ENCODE measurements at regions not wholly inside any gene's neighbourhood (a gene's known extent, or its start where the extent isn't known, plus 50 kb on each side); places are given as distances from the start of the nearest gene placed in this dataset.

GRCh38 chr11:122323754-122324421 lies 207.9 kb upstream of the BLID start:
- Histone ChIP-seq H3K27ac (no peak overlapping the region), H3K9me3 (no peaks in the 10 kb centered on the region), H3K4me1 (peaks cover 0 to 15% (median 1%) of the 10 kb centered on the region in 4 donors), H3K36me3 (no peaks in the 10 kb centered on the region), H3K27me3 (no peaks in the 10 kb centered on the region), H3K4me3 (no peak overlapping the region)
- WGBS, 2 donors = 77 to 80% methylated on average over 7 of the region's 7 CpGs
- no peak for DNase-seq
- no peak for TF ChIP-seq CTCF (IDR thresholded peaks at IDR 0.05)
- intact Hi-C loops (cut with DNase I) = no loop called here

DNA sequence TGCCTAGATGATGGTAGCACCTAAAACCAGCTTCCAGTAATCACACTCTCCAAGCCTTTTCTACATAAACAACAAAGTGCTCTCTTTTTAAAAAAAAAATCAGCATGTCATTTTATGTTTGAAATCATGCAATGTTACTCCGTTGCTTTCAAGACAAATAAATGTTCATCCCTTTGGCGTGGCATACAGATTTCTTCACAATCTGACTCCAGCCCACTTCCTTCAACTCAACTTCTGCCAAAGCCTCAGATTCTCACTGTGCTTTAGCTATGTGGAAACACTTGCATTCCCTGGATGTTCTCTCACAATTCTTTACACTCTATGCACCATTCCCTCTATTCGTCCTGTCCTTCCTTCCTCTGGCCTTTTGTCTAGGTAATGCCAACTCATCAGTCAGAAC lies 206.3 kb upstream of the BLID start:
- DNase-seq = peak; percentile 67

DNA sequence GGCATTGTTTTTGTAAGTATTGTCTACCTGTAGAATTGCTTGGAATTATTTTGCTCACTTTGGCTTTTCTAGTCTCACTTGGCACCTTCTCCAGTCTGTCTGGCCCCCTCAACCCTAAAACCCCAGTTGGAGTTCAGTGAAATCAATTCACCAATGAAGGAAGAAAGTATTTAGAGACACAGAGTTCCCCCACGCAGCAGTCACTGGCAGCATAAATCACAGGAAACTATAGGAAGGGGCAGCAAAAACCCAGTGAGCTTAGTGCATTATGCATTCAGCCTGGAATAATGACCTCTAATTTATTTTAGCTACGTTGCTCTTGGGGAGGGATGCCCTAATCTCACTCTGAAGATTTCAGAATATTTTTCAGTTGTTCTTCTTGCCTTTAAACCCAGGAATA lies 204.7 kb upstream of the BLID start:
- H3K9me3 ChIP-seq = no peaks in the 10 kb centered on the region
- TF ChIP-seq CTCF (IDR thresholded peaks at IDR 0.05) = no peak
- TF ChIP-seq EP300 (IDR thresholded peaks at IDR 0.05) = no peak
- no peak for TF ChIP-seq POLR2AphosphoS5 (IDR thresholded peaks at IDR 0.05)
- TF ChIP-seq POLR2A (IDR thresholded peaks at IDR 0.05) = no peak
- H3K4me3 ChIP-seq = no peak overlapping the region
- H3K4me1 ChIP-seq = peaks cover 0 to 41% (median 19%) of the 10 kb centered on the region in 4 donors
- no peaks in the 10 kb centered on the region for H3K36me3 ChIP-seq
- H3K27me3 ChIP-seq = no peaks in the 10 kb centered on the region
- H3K27ac ChIP-seq = peak overlapping the region in 1 of 4 donors; percentile 29
- intact Hi-C loops (cut with DNase I) = no loop called here
- 40 to 62% methylated on average over 2 of the region's 2 CpGs for WGBS, 2 donors
- no peak for DNase-seq

More for the DNA sequence above, 206.3 kb upstream of the BLID start:
- Histone ChIP-seq H3K4me3 (no peak overlapping the region), H3K4me1 (peaks cover 0 to 30% (median 13%) of the 10 kb centered on the region in 4 donors), H3K9me3 (no peaks in the 10 kb centered on the region), H3K27ac (peak overlapping the region in 1 of 4 donors; percentile 19), H3K27me3 (no peaks in the 10 kb centered on the region), H3K36me3 (no peaks in the 10 kb centered on the region)
- WGBS, 2 donors = 63% methylated on average over 3 of the region's 3 CpGs
- peak in 2 of 4 donors; percentile 29 to 34 for TF ChIP-seq POLR2AphosphoS5 (IDR thresholded peaks at IDR 0.05)
- TF ChIP-seq EP300 (IDR thresholded peaks at IDR 0.05) = no peak
- intact Hi-C loops (cut with DNase I) = no loop called here

DNA sequence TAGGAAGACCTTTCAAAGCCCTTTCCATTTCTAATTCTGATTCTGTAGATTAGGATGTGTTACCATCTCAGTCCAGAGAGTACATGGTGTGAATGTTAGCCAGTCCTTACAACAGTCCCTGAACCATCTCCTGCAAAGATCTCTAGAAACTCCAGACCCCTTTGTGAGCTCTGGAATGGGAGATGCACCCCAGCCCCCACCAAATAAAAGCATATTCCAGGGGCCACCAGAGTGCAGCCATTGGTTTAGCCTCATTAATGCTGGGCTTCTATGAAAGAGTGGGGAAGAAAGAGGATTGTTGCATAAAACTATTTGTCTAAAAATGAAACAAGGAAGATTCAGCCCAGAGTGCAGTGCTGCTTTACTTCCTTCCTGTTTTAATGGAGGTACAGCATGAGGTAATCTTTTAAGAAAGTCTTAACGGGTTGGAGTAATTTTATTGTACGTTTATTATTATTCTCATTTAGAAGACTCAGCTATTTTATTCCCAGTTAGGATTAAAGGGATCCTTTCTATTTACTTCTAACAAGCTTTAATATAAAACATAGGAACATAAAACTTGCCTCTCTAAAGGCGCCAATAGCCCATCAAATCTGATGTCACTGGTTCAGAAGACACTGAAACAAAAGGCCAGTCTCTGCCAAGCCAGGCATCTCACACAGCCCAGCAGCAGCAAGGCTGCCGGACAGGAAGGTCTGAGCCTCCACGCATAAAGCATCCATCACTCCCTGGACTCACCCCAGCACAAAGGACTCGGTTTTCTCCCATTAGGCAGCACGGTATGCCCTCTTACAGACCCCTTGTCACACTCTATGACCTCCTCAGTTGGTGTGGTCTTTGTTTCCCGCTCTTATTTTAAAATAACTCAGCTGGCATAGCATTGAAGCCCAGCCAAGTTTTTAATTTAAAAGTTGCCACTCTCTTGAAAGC lies 203.9 kb upstream of the BLID start:
- H3K27me3 ChIP-seq = no peaks in the 10 kb centered on the region
- H3K4me1 ChIP-seq = peaks cover 0 to 41% (median 19%) of the 10 kb centered on the region in 4 donors
- peak overlapping the region in 2 of 4 donors; percentile 28 to 29 for H3K27ac ChIP-seq
- no peaks in the 10 kb centered on the region for H3K9me3 ChIP-seq
- TF ChIP-seq CTCF (IDR thresholded peaks at IDR 0.05) = no peak
- TF ChIP-seq POLR2AphosphoS5 (IDR thresholded peaks at IDR 0.05) = no peak
- TF ChIP-seq POLR2A (IDR thresholded peaks at IDR 0.05) = no peak
- TF ChIP-seq EP300 (IDR thresholded peaks at IDR 0.05) = no peak
- no peak for DNase-seq
- 63 to 65% methylated on average over 8 of the region's 8 CpGs for WGBS, 2 donors
- intact Hi-C loops (cut with DNase I) = no loop called here
- no peaks in the 10 kb centered on the region for H3K36me3 ChIP-seq
- no peak overlapping the region for H3K4me3 ChIP-seq

- 49 to 61% methylated on average over 1 of the region's 1 CpG for WGBS, 2 donors
- H3K4me3 ChIP-seq = no peak overlapping the region
- TF ChIP-seq POLR2AphosphoS5 (IDR thresholded peaks at IDR 0.05) (no peak), POLR2A (IDR thresholded peaks at IDR 0.05) (no peak), EP300 (IDR thresholded peaks at IDR 0.05) (no peak), CTCF (IDR thresholded peaks at IDR 0.05) (no peak)
- DNase-seq = no peak
- H3K36me3 ChIP-seq = no peaks in the 10 kb centered on the region
- H3K27ac ChIP-seq = no peak overlapping the region
- intact Hi-C loops (cut with DNase I) = no loop called here
- no peaks in the 10 kb centered on the region for H3K27me3 ChIP-seq
- peaks cover 0 to 41% (median 19%) of the 10 kb centered on the region in 4 donors for H3K4me1 ChIP-seq
- H3K9me3 ChIP-seq = no peaks in the 10 kb centered on the region
Measured at GRCh38 chr11:122319085-122319484, 203.1 kb upstream of the BLID start.
